Panc1 (cell line): ENCODE measurements at regions not wholly inside any gene's neighbourhood (a gene's known extent, or its start where the extent isn't known, plus 50 kb on each side); places are given as distances from the start of the nearest gene placed in this dataset.

Experiments
- POLR2AphosphoS5 ChIP-seq: IDR thresholded peaks from 2 replicates; pipeline ENCODE4 v1.6.1; 2012; ENCODE audit warnings: mild to moderate bottlenecking, low read depth, low read length, moderate library complexity
- TF ChIP-seq, protein P1 (sequence below): fragments of 450-650 bp; IDR thresholded peaks from 2 replicates; pipeline ENCODE4 v1.5.1; 2017; ENCODE audit warnings: mild to moderate bottlenecking

DNA sequence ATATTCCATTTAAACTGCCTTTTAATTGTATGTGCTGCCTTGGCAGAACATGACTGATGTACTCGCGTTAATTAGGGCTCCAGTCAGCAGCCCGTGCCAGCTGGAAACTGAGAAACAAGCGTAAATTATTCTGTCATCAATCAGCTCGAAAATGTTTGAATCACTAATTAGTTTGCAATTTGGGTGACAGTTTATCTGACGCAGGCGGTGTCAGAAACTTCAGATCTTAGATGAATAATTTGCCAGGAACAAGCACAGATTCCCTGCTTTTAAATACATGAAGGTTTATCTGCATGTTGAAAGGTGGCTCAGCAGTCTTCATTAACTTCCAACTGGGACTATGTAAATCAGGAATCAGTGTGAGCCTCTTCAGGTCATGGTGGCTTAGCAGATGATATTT lies 176.0 kb upstream of the TLE4 start:
- TF ChIP-seq, protein P1, sequence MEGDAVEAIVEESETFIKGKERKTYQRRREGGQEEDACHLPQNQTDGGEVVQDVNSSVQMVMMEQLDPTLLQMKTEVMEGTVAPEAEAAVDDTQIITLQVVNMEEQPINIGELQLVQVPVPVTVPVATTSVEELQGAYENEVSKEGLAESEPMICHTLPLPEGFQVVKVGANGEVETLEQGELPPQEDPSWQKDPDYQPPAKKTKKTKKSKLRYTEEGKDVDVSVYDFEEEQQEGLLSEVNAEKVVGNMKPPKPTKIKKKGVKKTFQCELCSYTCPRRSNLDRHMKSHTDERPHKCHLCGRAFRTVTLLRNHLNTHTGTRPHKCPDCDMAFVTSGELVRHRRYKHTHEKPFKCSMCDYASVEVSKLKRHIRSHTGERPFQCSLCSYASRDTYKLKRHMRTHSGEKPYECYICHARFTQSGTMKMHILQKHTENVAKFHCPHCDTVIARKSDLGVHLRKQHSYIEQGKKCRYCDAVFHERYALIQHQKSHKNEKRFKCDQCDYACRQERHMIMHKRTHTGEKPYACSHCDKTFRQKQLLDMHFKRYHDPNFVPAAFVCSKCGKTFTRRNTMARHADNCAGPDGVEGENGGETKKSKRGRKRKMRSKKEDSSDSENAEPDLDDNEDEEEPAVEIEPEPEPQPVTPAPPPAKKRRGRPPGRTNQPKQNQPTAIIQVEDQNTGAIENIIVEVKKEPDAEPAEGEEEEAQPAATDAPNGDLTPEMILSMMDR: no peak
- TF ChIP-seq POLR2AphosphoS5: no peak
